IMR-90 (cell line): ENCODE measurements at regions not wholly inside any gene's neighbourhood (a gene's known extent, or its start where the extent isn't known, plus 50 kb on each side); places are given as distances from the start of the nearest gene placed in this dataset.

Source experiments
- ATAC-seq: fragments of 200-7000 bp; cut with Tn5 transposase; 2 replicates; pipeline ENCODE4 v1.9.1; 2020; ENCODE audit warnings: low read depth, mild to moderate bottlenecking, moderate library complexity
- BruUV-seq: library from RNA; stranded (reverse); fragments of 400-500 nt; replicated peaks from 2 replicates; lab custom pipeline; 2021; lab: Mats Ljungman, UMichigan
- CTCF ChIA-PET: fragments of 300-600 bp; formaldehyde crosslinking; extraction: SDS; loops from one replicate; lab custom pipeline; 2021; ENCODE audit warnings: antibody characterized with exemption; lab: Yijun Ruan, JAX
- POLR2A ChIA-PET: fragments of 300-600 bp; sonication (Branson Sonifier 250); formaldehyde crosslinking; loops from one replicate; lab custom pipeline; 2022; ENCODE audit warnings: antibody characterized with exemption; ENCODE audit not compliant: unreplicated experiment; lab: Charles Lee
- DNase-seq: peaks from one replicate; pipeline ENCODE4 v3.0.0; 2013
- H2AFZ ChIP-seq: replicated peaks from 2 replicates; pipeline ENCODE3; 2013; ENCODE audit warnings: low read length, mild to moderate bottlenecking; ENCODE audit not compliant: poor library complexity
- H2AK5ac ChIP-seq: 2 replicates; pipeline ENCODE4 v1.6.1; 2013; ENCODE audit warnings: low read depth, low read length, inconsistent platforms
- H2AK9ac ChIP-seq: replicated peaks from 2 replicates; pipeline ENCODE3; 2013; ENCODE audit warnings: mild to moderate bottlenecking, low read depth, low read length, moderate library complexity; ENCODE audit not compliant: poor library complexity
- H2BK120ac ChIP-seq: 2 replicates; pipeline ENCODE4 v1.6.1; 2013; ENCODE audit warnings: low read depth, low read length, inconsistent platforms
- H2BK15ac ChIP-seq: 3 replicates; pipeline ENCODE4 v1.6.1; 2013; ENCODE audit warnings: low read depth, low read length, inconsistent platforms
- H2BK20ac ChIP-seq: 2 replicates; pipeline ENCODE4 v1.6.1; 2013; ENCODE audit warnings: low read depth, mild to moderate bottlenecking, inconsistent platforms, low read length, moderate library complexity
- H2BK5ac ChIP-seq: 2 replicates; pipeline ENCODE4 v1.6.1; 2013; ENCODE audit warnings: mild to moderate bottlenecking, low read depth, low read length, inconsistent platforms; ENCODE audit not compliant: poor library complexity, severe bottlenecking
- H3K14ac ChIP-seq: replicated peaks from 2 replicates; pipeline ENCODE4 v1.6.1; 2013; ENCODE audit warnings: low read depth, low read length, inconsistent platforms
- H3K18ac ChIP-seq: 2 replicates; pipeline ENCODE4 v1.6.1; 2013; ENCODE audit warnings: low read depth, low read length, control low read depth
- H3K23ac ChIP-seq: 2 replicates; pipeline ENCODE4 v1.6.1; 2013; ENCODE audit warnings: low read depth, low read length, inconsistent platforms
- H3K27ac ChIP-seq: 2 replicates; pipeline ENCODE4 v1.5.1; 2013; ENCODE audit warnings: mild to moderate bottlenecking, control low read depth, low read length; ENCODE audit not compliant: insufficient read depth
- H3K27me3 ChIP-seq: 2 replicates; pipeline ENCODE4 v1.6.1; 2013; ENCODE audit warnings: low read length; ENCODE audit not compliant: control insufficient read depth, insufficient read depth
- H3K36me3 ChIP-seq: 2 replicates; pipeline ENCODE4 v1.6.1; 2013; ENCODE audit warnings: low read length, mixed read lengths; ENCODE audit not compliant: control insufficient read depth, insufficient read depth
- H3K4ac ChIP-seq: 2 replicates; pipeline ENCODE4 v1.6.1; 2013; ENCODE audit warnings: low read depth, low read length, inconsistent platforms
- H3K4me1 ChIP-seq: 2 replicates; pipeline ENCODE4 v1.6.1; 2013; ENCODE audit warnings: low read length, mixed read lengths; ENCODE audit not compliant: control insufficient read depth, insufficient read depth
- H3K4me2 ChIP-seq: 2 replicates; pipeline ENCODE4 v1.6.1; 2013; ENCODE audit warnings: low read depth, mild to moderate bottlenecking, control low read depth, low read length, moderate library complexity
- H3K4me3 ChIP-seq: 2 replicates; pipeline ENCODE4 v1.5.1; 2013; ENCODE audit warnings: low read depth, mild to moderate bottlenecking, control low read depth, low read length, moderate library complexity; ENCODE audit not compliant: insufficient read depth
- H3K56ac ChIP-seq: 2 replicates; pipeline ENCODE4 v1.6.1; 2013; ENCODE audit warnings: low read length, inconsistent platforms; ENCODE audit not compliant: insufficient read depth; ENCODE audit errors: extremely low read depth
- H3K79me1 ChIP-seq, 2 experiments: 2 replicates each; pipeline ENCODE4 v1.6.1; 2013; ENCODE audit warnings: low read length in 2 of 2, inconsistent platforms in 1 of 2, low read depth in 1 of 2
- H3K9ac ChIP-seq: 2 replicates; pipeline ENCODE4 v1.6.1; 2013; ENCODE audit warnings: low read depth, low read length, control low read depth
- H3K9me1 ChIP-seq: 2 replicates; pipeline ENCODE4 v1.6.1; 2013; ENCODE audit warnings: low read length, inconsistent platforms; ENCODE audit not compliant: insufficient read depth
- H3K9me3 ChIP-seq: 2 replicates; pipeline ENCODE4 v1.6.1; 2013; ENCODE audit warnings: low read length; ENCODE audit not compliant: control insufficient read depth, insufficient read depth
- H4K20me1 ChIP-seq: 2 replicates; pipeline ENCODE4 v1.6.1; 2013; ENCODE audit warnings: low read length, inconsistent platforms; ENCODE audit not compliant: insufficient read depth
- H4K5ac ChIP-seq: 2 replicates; pipeline ENCODE4 v1.6.1; 2013; ENCODE audit warnings: mild to moderate bottlenecking, low read depth, low read length, control low read depth
- H4K8ac ChIP-seq, 2 experiments: 2 replicates each; pipeline ENCODE4 v1.6.1; 2013; ENCODE audit warnings: low read depth in 2 of 2, low read length in 2 of 2, control low read depth in 1 of 2, inconsistent platforms in 1 of 2
- H4K91ac ChIP-seq: 2 replicates; pipeline ENCODE4 v1.6.1; 2013; ENCODE audit warnings: low read depth, low read length, inconsistent platforms; ENCODE audit not compliant: insufficient read depth
- CEBPB ChIP-seq: IDR thresholded peaks from 2 replicates; pipeline ENCODE4 v1.6.1; 2012; ENCODE audit warnings: low read depth, low read length, improper control_type of control experiment
- CHD1 ChIP-seq: IDR thresholded peaks from 2 replicates; pipeline ENCODE4 v1.6.1; 2012; ENCODE audit warnings: low read depth, low read length, improper control_type of control experiment
- WGBS, 2 experiments: methylation state at CpG; one replicate each; pipeline versions ENCODE4 v1.1.5 to v1.1.7; 2013; ENCODE audit warnings: missing lambda C conversion rate in 2 of 2; ENCODE audit not compliant: insufficient read length in 1 of 2; ENCODE audit errors: extremely low coverage in 2 of 2; 5-methylcytosine and 5-hydroxymethylcytosine counted together
- dilution Hi-C: fragments of 300-500 bp; cut with HindIII; formaldehyde crosslinking; loops from one replicate; pipeline ENCODE4 v1.14.3; 2018; ENCODE audit warnings: low sequenced_read_pairs; ENCODE audit not compliant: unreplicated experiment
- in situ Hi-C: fragments of 300-500 bp; cut with MboI; formaldehyde crosslinking; loops from 3 replicates; pipeline ENCODE4 v1.14.3; 2019; ENCODE audit warnings: low sequenced_read_pairs, inconsistent platforms, mixed read lengths
- intact Hi-C: fragments of 100-400 bp; cut with micrococcal nuclease; formaldehyde crosslinking; loops from 2 replicates; pipeline ENCODE4 v1.10.0; 2022

DNA sequence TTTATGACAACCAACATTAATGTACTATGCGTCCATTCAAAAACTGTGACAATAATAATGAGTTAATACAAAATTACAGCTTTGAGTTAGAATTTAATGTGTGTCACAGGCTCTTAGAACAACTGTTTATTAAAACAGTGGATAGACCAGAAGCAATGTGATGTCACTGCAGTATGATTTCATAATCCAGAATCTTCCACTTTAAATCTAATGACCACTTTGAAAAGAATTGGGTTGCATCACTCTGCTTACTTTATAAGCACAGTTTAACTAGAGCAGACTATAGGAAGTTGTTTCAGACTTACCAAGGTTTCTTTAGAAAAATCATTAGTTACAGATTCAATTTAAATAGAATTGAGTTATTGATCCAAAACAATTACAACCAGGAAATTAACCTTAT lies 758.5 kb downstream of the KCTD8 start:
- no peak for ATAC-seq
- Histone ChIP-seq H4K8ac (no peak overlapping the region), H3K23ac (no peak overlapping the region), H3K27ac (no peak overlapping the region), H2BK15ac (no peak overlapping the region), H2BK20ac (no peak overlapping the region), H4K5ac (no peak overlapping the region), H3K27me3 (no peaks in the 10 kb centered on the region), H2AFZ (no peak overlapping the region), H3K4me2 (no peak overlapping the region), H2BK120ac (no peak overlapping the region), H3K4ac (no peak overlapping the region), H3K9me3 (no peaks in the 10 kb centered on the region), H3K18ac (no peak overlapping the region), H3K79me1 (no peaks in the 10 kb centered on the region), H3K9me1 (no peaks in the 10 kb centered on the region), H4K20me1 (no peaks in the 10 kb centered on the region), H4K91ac (no peak overlapping the region), H2BK5ac (no peak overlapping the region), H2AK9ac (no peak overlapping the region), H3K36me3 (no peaks in the 10 kb centered on the region), H3K4me3 (no peak overlapping the region), H3K4me1 (no peaks in the 10 kb centered on the region), H3K9ac (no peak overlapping the region), H2AK5ac (no peak overlapping the region), H3K56ac (no peak overlapping the region), H3K14ac (no peak overlapping the region)
- WGBS, 2 experiments, result no CpG with 5 or more reads among the region's 1 CpG
- dilution Hi-C loops, result no loop called here
- ChIA-PET CTCF (no interaction called here), POLR2A (no interaction called here)
- intact Hi-C loops, result no loop called here
- DNase-seq, result peak; percentile 1
- no TSS peak for BruUV-seq
- in situ Hi-C loops, result no loop called here
- TF ChIP-seq CHD1 (no peak), CEBPB (peak; percentile 23; the same call in 1 of the 2 replicates)
